ENCODE measurements at regions not wholly inside any gene's neighbourhood (a gene's known extent, or its start where the extent isn't known, plus 50 kb on each side); places are given as distances from the start of the nearest gene placed in this dataset.

- Histone ChIP-seq H3K27ac (ENCODE audit: insufficient read depth, low read depth, low read length) (no peak overlapping the region), H3K4me1 (ENCODE audit: control insufficient read depth, extremely low read depth, insufficient read depth, low read length) (no peaks in the 10 kb centered on the region), H3K9me3 (replicated peaks; ENCODE audit: control insufficient read depth, insufficient read depth, low read length) (no peaks in the 10 kb centered on the region), H3K4me3 (replicated peaks in 1 of 3; ENCODE audit: insufficient read depth in 1 of 3, low read depth in 1 of 3, low read length in 3 of 3) (no peak overlapping the region), H3K36me3 (ENCODE audit: control insufficient read depth in 2 of 2, extremely low read depth in 1 of 2, insufficient read depth in 2 of 2, low read length in 2 of 2) (no peaks in the 10 kb centered on the region), H3K4me2 (ENCODE audit: insufficient read depth, low read length) (no peak overlapping the region), H3K9ac (replicated peaks; ENCODE audit: extremely low read depth, insufficient read depth, low read length) (no peak overlapping the region), H4K20me1 (replicated peaks; ENCODE audit: control insufficient read depth, extremely low read depth, insufficient read depth, low read length) (no peaks in the 10 kb centered on the region), H3K27me3 (ENCODE audit: control insufficient read depth in 2 of 2, insufficient read depth in 2 of 2, low read length in 2 of 2) (no peaks in the 10 kb centered on the region), H2AFZ (ENCODE audit: low read depth, low read length) (no peak overlapping the region), H3K9me1 (replicated peaks; ENCODE audit: control insufficient read depth, extremely low read depth, insufficient read depth, low read length) (no peaks in the 10 kb centered on the region), H3K79me2 (ENCODE audit: control insufficient read depth, insufficient read depth, low read length) (no peaks in the 10 kb centered on the region)
- no peak for FAIRE-seq
- no peak for DNase-seq (ENCODE audit: low read depth, low spot score)
- dilution Hi-C loops (cut with MboI; ENCODE audit: extremely low pct_ligation_motif_present, low sequenced_read_pairs), result no loop called here
- no TSS peak for BruUV-seq (replicated peaks)
- ChIA-PET CTCF (no interaction called here), POLR2A (no interaction called here)
- TF ChIP-seq MYC (IDR thresholded peaks at IDR 0.05; ENCODE audit: low read depth, low read length) (no peak), POLR2AphosphoS5 (IDR thresholded peaks at IDR 0.05; ENCODE audit: insufficient read depth, low read depth, low read length) (no peak), EZH2 (IDR thresholded peaks at IDR 0.05; ENCODE audit: borderline replicate concordance, low read depth, low read length, severe bottlenecking) (no peak), POLR2A (IDR thresholded peaks at IDR 0.05; ENCODE audit: low read depth, low read length) (no peak), FOS (IDR thresholded peaks at IDR 0.05; ENCODE audit: borderline replicate concordance, insufficient read depth, low read length) (no peak), CTCF (IDR thresholded peaks at IDR 0.05; ENCODE audit: extremely low read depth in 1 of 2, insufficient read depth in 1 of 2, low read depth in 1 of 2, low read length in 2 of 2) (no peak), JUN (IDR thresholded peaks at IDR 0.05; ENCODE audit: borderline replicate concordance, insufficient read depth, insufficient read length, low read depth) (no peak), GATA2 (IDR thresholded peaks at IDR 0.05; ENCODE audit: insufficient read depth, insufficient read length, low read depth, low read length) (no peak)
- TF ChIP-seq, protein P1, sequence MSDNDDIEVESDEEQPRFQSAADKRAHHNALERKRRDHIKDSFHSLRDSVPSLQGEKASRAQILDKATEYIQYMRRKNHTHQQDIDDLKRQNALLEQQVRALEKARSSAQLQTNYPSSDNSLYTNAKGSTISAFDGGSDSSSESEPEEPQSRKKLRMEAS (IDR thresholded peaks at IDR 0.05; ENCODE audit: insufficient read depth, insufficient read length), result no peak
- intact Hi-C loops (cut with micrococcal nuclease), result no loop called here
Measured at GRCh38 chr7:148472406-148472805, 118.2 kb upstream of the C7orf33 start.

All from endothelial cell of umbilical vein (primary cell).